Trophoblast cell (in vitro differentiated cells and primary cell): ENCODE measurements at regions not wholly inside any gene's neighbourhood (a gene's known extent, or its start where the extent isn't known, plus 50 kb on each side); places are given as distances from the start of the nearest gene placed in this dataset.

ENCODE experiments used
- DNase-seq, 2 donors: peaks; one replicate each; pipeline ENCODE4 v3.0.0-alpha.2; 2016
- H2AFZ ChIP-seq: 2 replicates; pipeline ENCODE4 v1.6.1; 2013; ENCODE audit warnings: low read length, moderate library complexity, mild to moderate bottlenecking; ENCODE audit not compliant: insufficient read depth, poor library complexity
- H2AK5ac ChIP-seq: 2 replicates; pipeline ENCODE4 v1.6.1; 2013; ENCODE audit warnings: mild to moderate bottlenecking, low read length
- H2BK120ac ChIP-seq: 2 replicates; pipeline ENCODE4 v1.6.1; 2013; ENCODE audit warnings: low read length, mild to moderate bottlenecking, moderate library complexity; ENCODE audit not compliant: insufficient read depth, poor library complexity
- H2BK12ac ChIP-seq: 2 replicates; pipeline ENCODE4 v1.6.1; 2013; ENCODE audit warnings: mild to moderate bottlenecking, low read length, moderate library complexity
- H2BK5ac ChIP-seq: 2 replicates; pipeline ENCODE4 v1.6.1; 2013; ENCODE audit warnings: low read length, low read depth, moderate library complexity, mild to moderate bottlenecking; ENCODE audit not compliant: poor library complexity
- H3K14ac ChIP-seq: 2 replicates; pipeline ENCODE4 v1.6.1; 2013; ENCODE audit warnings: mild to moderate bottlenecking, low read length
- H3K18ac ChIP-seq: 2 replicates; pipeline ENCODE4 v1.6.1; 2013; ENCODE audit warnings: mild to moderate bottlenecking, low read length
- H3K23ac ChIP-seq: 2 replicates; pipeline ENCODE4 v1.6.1; 2013; ENCODE audit warnings: low read length
- H3K27ac ChIP-seq: 2 replicates; pipeline ENCODE4 v1.5.1; 2013; ENCODE audit warnings: low read depth, mild to moderate bottlenecking, inconsistent platforms, low read length, moderate library complexity
- H3K27me3 ChIP-seq: 2 replicates; pipeline ENCODE4 v1.6.1; 2013; ENCODE audit warnings: inconsistent platforms, mild to moderate bottlenecking, low read length, moderate library complexity; ENCODE audit not compliant: insufficient read depth
- H3K36me3 ChIP-seq, 2 experiments: 1 replicate in 1 of 2; 2 replicates in 1 of 2; pipeline ENCODE4 v1.6.1; 2013; ENCODE audit warnings: low read length in 2 of 2, mild to moderate bottlenecking in 2 of 2, moderate library complexity in 1 of 2; ENCODE audit not compliant: insufficient read depth in 2 of 2, control insufficient read depth in 1 of 2
- H3K4ac ChIP-seq: 2 replicates; pipeline ENCODE4 v1.6.1; 2013; ENCODE audit warnings: low read depth, mild to moderate bottlenecking, low read length, moderate library complexity
- H3K4me1 ChIP-seq, 2 experiments: 1 replicate in 1 of 2; 2 replicates in 1 of 2; pipeline ENCODE4 v1.6.1; 2013; ENCODE audit warnings: low read length in 2 of 2, mild to moderate bottlenecking in 2 of 2, moderate library complexity in 1 of 2; ENCODE audit not compliant: insufficient read depth in 2 of 2, control insufficient read depth in 1 of 2
- H3K4me2 ChIP-seq: 2 replicates; pipeline ENCODE4 v1.6.1; 2013; ENCODE audit warnings: inconsistent platforms, mild to moderate bottlenecking, low read length, moderate library complexity
- H3K4me3 ChIP-seq: 2 replicates; pipeline ENCODE4 v1.5.1; 2013; ENCODE audit warnings: mild to moderate bottlenecking, low read depth, low read length, inconsistent platforms
- H3K79me1 ChIP-seq: one replicate; pipeline ENCODE4 v1.6.1; 2013; ENCODE audit warnings: low read length
- H3K79me2 ChIP-seq: 2 replicates; pipeline ENCODE4 v1.6.1; 2013; ENCODE audit warnings: low read length, mild to moderate bottlenecking; ENCODE audit not compliant: control insufficient read depth, insufficient read depth, poor library complexity
- H3K9ac ChIP-seq: 2 replicates; pipeline ENCODE4 v1.6.1; 2013; ENCODE audit warnings: mild to moderate bottlenecking, low read length
- H3K9me3 ChIP-seq: 2 replicates; pipeline ENCODE4 v1.6.1; 2013; ENCODE audit warnings: low read depth, mild to moderate bottlenecking, control low read depth, inconsistent platforms, low read length; ENCODE audit not compliant: insufficient read depth
- H4K12ac ChIP-seq: 2 replicates; pipeline ENCODE4 v1.6.1; 2013; ENCODE audit warnings: low read depth, mild to moderate bottlenecking, low read length, moderate library complexity
- H4K8ac ChIP-seq: 2 replicates; pipeline ENCODE4 v1.6.1; 2013; ENCODE audit warnings: low read depth, mild to moderate bottlenecking, low read length, moderate library complexity
- H4K91ac ChIP-seq: one replicate; pipeline ENCODE4 v1.6.1; 2013; ENCODE audit warnings: low read depth, mild to moderate bottlenecking, low read length, moderate library complexity
- WGBS: extraction: QIAGEN DNeasy Blood & Tissue Kit; methylation state at CpG from one replicate; pipeline ENCODE4 v1.1.7; 2013; ENCODE audit warnings: missing lambda C conversion rate; ENCODE audit not compliant: insufficient read length, insufficient coverage; ENCODE audit errors: extremely low coverage; 5-methylcytosine and 5-hydroxymethylcytosine counted together

DNA sequence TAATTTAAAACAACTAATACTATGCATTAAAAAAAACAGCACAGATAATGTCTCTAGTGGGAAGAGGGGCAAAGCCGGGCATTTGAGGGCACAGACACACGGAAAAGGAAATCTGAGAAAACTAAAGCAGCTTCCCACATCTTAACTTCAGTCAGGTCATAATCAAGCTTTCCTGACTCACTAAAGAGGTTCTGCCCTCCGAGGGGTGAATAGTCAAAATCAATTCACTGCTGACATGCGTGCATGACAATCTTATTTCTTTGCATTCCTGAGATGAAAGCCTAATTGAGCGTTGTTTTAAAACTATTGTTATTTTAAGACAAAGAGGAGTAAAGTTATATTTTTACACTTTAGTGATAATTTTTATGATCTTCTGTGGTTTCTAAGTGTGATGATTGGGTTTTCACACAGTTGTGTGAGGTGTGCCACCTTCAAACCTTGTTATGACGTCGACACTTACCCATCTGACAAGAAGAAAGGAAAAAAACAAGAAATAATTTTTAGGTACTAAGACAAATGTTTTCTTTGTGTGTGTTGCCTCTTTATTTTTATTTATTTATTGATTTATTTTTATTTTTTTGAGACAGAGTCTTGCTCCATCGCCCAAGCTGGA, 90.9 kb downstream of the GATA6 start:
- WGBS, result no CpG with 5 or more reads among the region's 8 CpGs
- Histone ChIP-seq H2AFZ (no peak overlapping the region), H3K9me3 (no peaks in the 10 kb centered on the region), H3K18ac (no peak overlapping the region), H3K4me1 (no peaks in the 10 kb centered on the region), H2BK12ac (no peak overlapping the region), H4K12ac (no peak overlapping the region), H3K79me2 (no peaks in the 10 kb centered on the region), H3K36me3 (no peaks in the 10 kb centered on the region), H2BK5ac (no peak overlapping the region), H2BK120ac (no peak overlapping the region), H3K4ac (no peak overlapping the region), H3K9ac (no peak overlapping the region), H3K27me3 (no peaks in the 10 kb centered on the region), H3K23ac (no peak overlapping the region), H3K14ac (no peak overlapping the region), H4K91ac (no peak overlapping the region), H3K79me1 (no peaks in the 10 kb centered on the region), H3K4me2 (no peak overlapping the region), H3K4me3 (no peak overlapping the region), H2AK5ac (no peak overlapping the region), H4K8ac (no peak overlapping the region), H3K27ac (no peak overlapping the region)
- DNase-seq, result no peak

DNA sequence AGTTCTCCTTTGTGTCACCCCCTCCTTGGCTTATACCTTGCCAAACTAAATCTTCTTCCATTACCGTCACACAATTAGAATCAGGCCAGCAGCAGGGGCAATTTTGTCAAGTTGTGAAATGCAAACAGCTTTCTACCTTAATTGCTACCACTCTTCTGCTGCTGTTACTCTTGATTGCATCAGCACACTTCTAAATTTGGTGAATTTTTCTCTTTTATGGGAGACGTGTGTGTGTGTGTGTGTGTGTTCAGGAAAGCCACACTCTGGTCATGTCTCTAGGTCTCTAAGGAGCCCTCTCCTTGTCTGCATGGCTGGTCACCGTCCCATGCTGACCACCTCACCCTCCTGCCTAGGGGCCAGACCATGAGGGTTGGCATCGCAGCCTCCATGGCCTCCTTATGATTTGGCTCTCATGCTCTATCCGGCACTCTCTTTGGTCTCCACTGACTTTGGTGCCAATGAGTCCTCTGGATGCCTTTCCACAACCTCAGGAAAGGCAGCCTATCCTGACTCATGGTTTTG, 87.7 kb downstream of the GATA6 start:
- H4K8ac ChIP-seq, result no peak overlapping the region
- DNase-seq, result no peak
- H3K9me3 ChIP-seq, result no peaks in the 10 kb centered on the region
- H2BK12ac ChIP-seq, result no peak overlapping the region
- H3K27ac ChIP-seq, result no peak overlapping the region
- H3K36me3 ChIP-seq, result no peaks in the 10 kb centered on the region
- no peak overlapping the region for H2AFZ ChIP-seq
- H3K27me3 ChIP-seq, result no peaks in the 10 kb centered on the region
- no peak overlapping the region for H3K18ac ChIP-seq
- no peak overlapping the region for H2AK5ac ChIP-seq
- H2BK5ac ChIP-seq, result no peak overlapping the region
- no CpG with 5 or more reads among the region's 5 CpGs for WGBS
- no peak overlapping the region for H3K4me2 ChIP-seq
- no peaks in the 10 kb centered on the region for H3K79me2 ChIP-seq
- H3K9ac ChIP-seq, result no peak overlapping the region
- H4K91ac ChIP-seq, result no peak overlapping the region
- H3K79me1 ChIP-seq, result no peaks in the 10 kb centered on the region
- H3K23ac ChIP-seq, result no peak overlapping the region
- no peak overlapping the region for H3K14ac ChIP-seq
- no peak overlapping the region for H2BK120ac ChIP-seq
- H3K4me3 ChIP-seq, result no peak overlapping the region
- H3K4me1 ChIP-seq, result no peaks in the 10 kb centered on the region
- H3K4ac ChIP-seq, result no peak overlapping the region
- H4K12ac ChIP-seq, result no peak overlapping the region

DNA sequence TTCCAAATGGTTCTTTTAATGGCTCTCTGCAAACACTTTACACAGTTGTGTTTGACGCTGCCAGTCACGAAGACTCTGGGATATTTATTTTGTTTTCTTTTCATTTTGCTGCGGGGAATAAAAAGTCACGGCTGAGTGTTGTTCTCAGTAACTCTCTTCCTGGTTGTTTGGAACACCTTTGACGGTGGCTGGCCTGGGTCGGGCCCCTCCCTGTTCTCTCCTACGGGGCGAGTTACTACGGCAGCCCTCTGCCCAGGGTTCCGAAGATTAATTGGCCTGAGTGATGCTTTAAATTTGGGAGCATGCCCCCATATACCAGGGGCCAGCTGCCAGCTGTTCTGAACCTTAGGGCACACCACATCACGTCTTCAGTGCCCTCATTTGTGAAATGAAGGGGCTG, 84.7 kb downstream of the GATA6 start:
- no CpG with 5 or more reads among the region's 11 CpGs for WGBS
- no peak overlapping the region for H3K4me2 ChIP-seq
- H3K18ac ChIP-seq, result no peak overlapping the region

DNA sequence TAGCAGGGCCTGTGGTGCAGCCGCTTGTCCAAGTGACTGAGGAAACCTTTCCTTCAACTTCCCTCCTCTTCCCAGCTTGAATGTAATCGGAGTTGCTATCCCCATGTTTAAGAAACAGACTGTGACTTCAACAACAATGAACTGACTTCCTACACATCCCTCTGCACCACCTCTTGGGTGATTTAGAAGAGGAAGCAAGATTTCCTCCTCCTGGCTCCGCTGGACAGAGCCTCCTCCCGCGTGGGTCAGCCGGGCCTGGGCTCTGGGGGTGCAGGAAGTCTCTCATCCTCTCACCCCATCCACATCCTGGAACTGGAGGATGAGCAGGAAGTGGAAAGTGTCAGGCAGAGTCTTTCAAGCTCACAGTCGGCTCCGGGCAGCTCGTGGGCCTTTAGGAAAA, 84.3 kb downstream of the GATA6 start:
- no peak overlapping the region for H2AK5ac ChIP-seq
- no peak overlapping the region for H3K4me2 ChIP-seq
- no peaks in the 10 kb centered on the region for H3K27me3 ChIP-seq
- no peak overlapping the region for H2BK5ac ChIP-seq
- H4K12ac ChIP-seq, result no peak overlapping the region
- no peak overlapping the region for H3K4me3 ChIP-seq
- no peaks in the 10 kb centered on the region for H3K36me3 ChIP-seq
- no peak overlapping the region for H3K23ac ChIP-seq
- WGBS, result no CpG with 5 or more reads among the region's 9 CpGs
- no peak overlapping the region for H3K27ac ChIP-seq
- H3K4me1 ChIP-seq, result no peaks in the 10 kb centered on the region
- H2AFZ ChIP-seq, result no peak overlapping the region
- no peaks in the 10 kb centered on the region for H3K79me1 ChIP-seq
- H3K79me2 ChIP-seq, result no peaks in the 10 kb centered on the region
- no peaks in the 10 kb centered on the region for H3K9me3 ChIP-seq
- H4K8ac ChIP-seq, result no peak overlapping the region
- no peak overlapping the region for H3K4ac ChIP-seq
- no peak overlapping the region for H2BK12ac ChIP-seq
- H3K18ac ChIP-seq, result no peak overlapping the region
- DNase-seq, result no peak
- no peak overlapping the region for H4K91ac ChIP-seq
- H2BK120ac ChIP-seq, result no peak overlapping the region
- H3K9ac ChIP-seq, result no peak overlapping the region
- no peak overlapping the region for H3K14ac ChIP-seq

More for the DNA sequence above, 84.7 kb downstream of the GATA6 start:
- H2BK120ac ChIP-seq, result no peak overlapping the region
- no peak overlapping the region for H3K4ac ChIP-seq
- H2AK5ac ChIP-seq, result no peak overlapping the region
- H3K79me2 ChIP-seq, result no peaks in the 10 kb centered on the region
- H2AFZ ChIP-seq, result no peak overlapping the region
- no peaks in the 10 kb centered on the region for H3K4me1 ChIP-seq
- no peak for DNase-seq
- no peak overlapping the region for H3K4me3 ChIP-seq
- no peak overlapping the region for H3K9ac ChIP-seq
- H3K79me1 ChIP-seq, result no peaks in the 10 kb centered on the region
- no peak overlapping the region for H2BK12ac ChIP-seq
- no peak overlapping the region for H4K12ac ChIP-seq
- no peaks in the 10 kb centered on the region for H3K36me3 ChIP-seq
- no peak overlapping the region for H2BK5ac ChIP-seq
- no peak overlapping the region for H3K23ac ChIP-seq
- no peak overlapping the region for H4K91ac ChIP-seq
- H3K14ac ChIP-seq, result no peak overlapping the region
- no peaks in the 10 kb centered on the region for H3K27me3 ChIP-seq
- H3K9me3 ChIP-seq, result no peaks in the 10 kb centered on the region
- H3K27ac ChIP-seq, result no peak overlapping the region
- no peak overlapping the region for H4K8ac ChIP-seq
